Stimulated activated memory B cell treated with anti-CD40 and anti-IgM and Interleukin-4, amounts not matched to agents 10 μg/mL and 1 μg/mL and 100 μg/mL, for 72 hours (primary cell): ENCODE measurements at regions not wholly inside any gene's neighbourhood (a gene's known extent, or its start where the extent isn't known, plus 50 kb on each side); places are given as distances from the start of the nearest gene placed in this dataset.
"Not testable (repeated sequence)": the region's sequence is repeated elsewhere in the genome, so short reads cannot be mapped to it uniquely, and the experiment has no call there.

Experiments used
- ATAC-seq: fragments of 150-1000 bp; cut with Tn5 transposase; 2 replicates; pipeline ENCODE4 v1.10.0; 2021
- H3K27ac Mint-ChIP-seq: one replicate; pipeline ENCODE4 v1.8.0; 2022; ENCODE audit warnings: mild to moderate bottlenecking, mixed read lengths
- H3K27me3 Mint-ChIP-seq: one replicate; pipeline ENCODE4 v1.8.0; 2022; ENCODE audit warnings: mixed read lengths
- H3K36me3 Mint-ChIP-seq: one replicate; pipeline ENCODE4 v1.8.0; 2022; ENCODE audit warnings: mixed read lengths
- H3K4me1 Mint-ChIP-seq: one replicate; pipeline ENCODE4 v1.8.0; 2022; ENCODE audit warnings: mixed read lengths
- H3K4me3 Mint-ChIP-seq: one replicate; pipeline ENCODE4 v1.8.0; 2022; ENCODE audit warnings: mild to moderate bottlenecking, moderate library complexity, mixed read lengths
- H3K9me3 Mint-ChIP-seq: one replicate; pipeline ENCODE4 v1.8.0; 2022; ENCODE audit warnings: mixed read lengths

- no peaks in the 10 kb centered on the region for H3K4me1 Mint-ChIP-seq
- no peaks in the 10 kb centered on the region for H3K9me3 Mint-ChIP-seq
- H3K36me3 Mint-ChIP-seq: no peaks in the 10 kb centered on the region
- H3K27me3 Mint-ChIP-seq: no peaks in the 10 kb centered on the region
- H3K4me3 Mint-ChIP-seq: no peak overlapping the region
- no peak for ATAC-seq
- H3K27ac Mint-ChIP-seq: no peak overlapping the region
These were observed 94.6 kb downstream of the APOB start for GRCh38 chr2:20949256-20949655.

DNA sequence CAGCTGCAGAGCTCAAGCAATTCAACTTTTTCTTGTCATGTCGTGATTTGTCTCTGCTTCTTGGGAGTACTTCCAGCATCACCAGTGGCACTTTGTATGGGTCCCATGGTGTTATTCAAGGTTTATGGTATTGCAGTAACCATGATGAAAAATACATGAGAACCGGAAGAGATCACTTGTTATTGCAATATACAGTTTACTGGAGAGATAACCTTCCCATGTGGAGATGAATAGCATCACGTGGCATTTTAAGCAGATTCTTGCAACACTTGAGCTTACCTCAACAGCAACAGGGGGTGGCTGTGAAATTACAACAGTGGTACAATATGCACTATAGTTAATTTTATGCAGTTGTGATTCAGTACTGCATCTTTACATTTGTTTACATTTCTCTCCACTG lies 97.4 kb downstream of the APOB start:
- Mint-ChIP-seq H3K36me3 (no peaks in the 10 kb centered on the region), H3K27me3 (peaks cover 6% of the 10 kb centered on the region), H3K27ac (no peak overlapping the region), H3K9me3 (no peaks in the 10 kb centered on the region), H3K4me1 (no peaks in the 10 kb centered on the region), H3K4me3 (no peak overlapping the region)
- no peak for ATAC-seq

DNA sequence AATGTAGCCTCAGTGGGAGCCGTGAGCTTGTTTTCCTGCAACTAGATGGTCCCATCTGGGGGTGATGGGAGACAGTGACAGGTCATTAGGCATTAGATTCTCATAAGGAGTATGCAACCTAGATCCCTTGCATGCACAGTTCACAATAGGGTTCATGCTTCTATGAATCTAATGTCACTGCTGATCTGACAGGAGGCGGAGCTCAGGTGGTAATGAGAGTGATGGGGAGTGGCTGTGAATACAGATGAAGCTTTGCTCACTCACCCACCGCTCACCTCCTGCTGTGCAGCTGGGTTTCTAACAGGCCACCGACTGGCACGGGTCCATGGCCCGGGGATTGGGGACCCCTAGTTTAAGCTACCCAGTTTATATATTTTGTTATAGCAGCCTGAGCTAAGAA lies 100.2 kb downstream of the APOB start:
- H3K9me3 Mint-ChIP-seq, H3K36me3 Mint-ChIP-seq, H3K27ac Mint-ChIP-seq, H3K4me1 Mint-ChIP-seq, H3K4me3 Mint-ChIP-seq: not testable (repeated sequence)
- ATAC-seq: peak; percentile 13
- peaks cover 26% of the 10 kb centered on the region for H3K27me3 Mint-ChIP-seq

DNA sequence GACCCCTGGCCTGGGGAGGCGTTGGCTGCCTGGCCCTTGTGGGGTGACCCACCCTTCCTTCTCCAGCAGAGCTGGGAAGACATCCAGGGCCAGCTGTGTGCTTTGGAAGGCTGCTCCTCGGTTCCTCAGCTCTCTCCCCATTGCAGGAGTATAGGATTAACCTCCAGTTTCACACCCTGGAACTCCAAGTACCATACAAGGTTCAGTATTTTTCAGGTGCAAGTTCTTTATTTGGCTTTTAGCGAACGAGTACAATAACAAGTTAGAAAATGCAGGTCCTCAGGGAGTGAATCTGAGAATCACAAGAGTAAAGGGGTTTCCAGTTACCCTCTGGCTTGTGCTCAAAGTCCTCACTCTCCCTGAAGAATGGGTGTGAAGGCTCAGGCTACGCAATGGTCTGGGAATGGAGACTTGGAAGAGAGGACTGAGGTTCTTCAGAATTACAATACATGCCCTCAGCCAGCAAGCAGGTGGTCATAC lies 101.2 kb downstream of the APOB start:
- ATAC-seq: no peak
- Mint-ChIP-seq H3K4me1 (no peaks in the 10 kb centered on the region), H3K27me3 (peaks cover 28% of the 10 kb centered on the region), H3K36me3 (no peaks in the 10 kb centered on the region), H3K9me3 (no peaks in the 10 kb centered on the region), H3K4me3 (no peak overlapping the region), H3K27ac (no peak overlapping the region)

- H3K27ac Mint-ChIP-seq: no peak overlapping the region
- H3K4me3 Mint-ChIP-seq: no peak overlapping the region
- no peaks in the 10 kb centered on the region for H3K4me1 Mint-ChIP-seq
- H3K9me3 Mint-ChIP-seq: no peaks in the 10 kb centered on the region
- H3K27me3 Mint-ChIP-seq: peaks cover 28% of the 10 kb centered on the region
- H3K36me3 Mint-ChIP-seq: no peaks in the 10 kb centered on the region
- no peak for ATAC-seq
These were observed 103.0 kb downstream of the APOB start for GRCh38 chr2:20940856-20941255.

DNA sequence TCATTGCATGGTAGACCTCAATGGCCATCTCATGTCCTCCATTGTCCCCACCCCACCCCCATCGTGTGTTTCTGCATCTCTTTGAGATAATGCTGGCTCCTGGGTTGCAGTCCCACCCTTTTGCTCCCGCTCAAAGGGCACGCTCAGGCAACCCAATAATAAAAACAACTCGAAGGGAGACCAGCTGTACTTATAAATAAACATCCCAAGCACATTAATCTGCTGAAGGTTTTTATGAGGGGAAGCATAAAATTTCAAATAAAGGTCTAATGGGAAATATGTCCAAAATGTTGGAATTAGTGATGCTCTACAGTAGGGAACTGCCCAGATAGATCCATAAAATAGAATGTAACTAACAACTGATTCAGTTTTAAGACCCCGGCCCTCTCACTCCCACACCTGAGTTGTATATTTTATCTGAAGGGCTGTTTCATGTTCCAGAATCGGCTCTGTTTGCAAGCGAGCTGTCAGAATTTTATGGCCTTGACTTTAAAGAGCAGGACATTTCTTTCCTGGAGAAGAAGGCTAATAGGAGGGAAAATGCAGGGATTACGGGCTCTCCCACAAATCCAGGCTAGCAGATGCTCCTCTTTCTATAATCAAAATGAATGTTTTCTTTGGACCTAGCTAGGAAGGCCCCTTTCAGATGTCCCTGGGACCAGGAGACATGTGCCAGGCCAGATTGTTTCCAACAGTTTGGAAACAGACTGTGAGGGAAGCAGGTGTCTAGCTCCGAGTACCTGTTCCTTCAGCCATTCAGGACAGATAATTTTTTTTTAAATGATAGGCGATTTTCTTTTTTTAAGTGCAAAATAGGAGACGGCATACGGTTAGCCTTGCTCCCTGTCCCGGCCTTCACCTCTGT lies 103.7 kb downstream of the APOB start:
- no peak overlapping the region for H3K27ac Mint-ChIP-seq
- no peak overlapping the region for H3K4me3 Mint-ChIP-seq
- H3K9me3 Mint-ChIP-seq: no peaks in the 10 kb centered on the region
- H3K36me3 Mint-ChIP-seq: no peaks in the 10 kb centered on the region
- no peaks in the 10 kb centered on the region for H3K4me1 Mint-ChIP-seq
- ATAC-seq: no peak
- H3K27me3 Mint-ChIP-seq: peaks cover 28% of the 10 kb centered on the region

- no peaks in the 10 kb centered on the region for H3K36me3 Mint-ChIP-seq
- no peaks in the 10 kb centered on the region for H3K4me1 Mint-ChIP-seq
- no peak overlapping the region for H3K27ac Mint-ChIP-seq
- no peak overlapping the region for H3K4me3 Mint-ChIP-seq
- H3K9me3 Mint-ChIP-seq: no peaks in the 10 kb centered on the region
- ATAC-seq: no peak
- H3K27me3 Mint-ChIP-seq: peaks cover 42% of the 10 kb centered on the region
These were observed 106.5 kb downstream of the APOB start for GRCh38 chr2:20937353-20937752.

GRCh38 chr2:20935168-20935775 lies 108.6 kb downstream of the APOB start:
- Mint-ChIP-seq H3K27ac (no peak overlapping the region), H3K9me3 (peaks cover 3% of the 10 kb centered on the region), H3K4me3 (no peak overlapping the region), H3K27me3 (peaks cover 32% of the 10 kb centered on the region), H3K36me3 (no peaks in the 10 kb centered on the region), H3K4me1 (no peaks in the 10 kb centered on the region)
- no peak for ATAC-seq

DNA sequence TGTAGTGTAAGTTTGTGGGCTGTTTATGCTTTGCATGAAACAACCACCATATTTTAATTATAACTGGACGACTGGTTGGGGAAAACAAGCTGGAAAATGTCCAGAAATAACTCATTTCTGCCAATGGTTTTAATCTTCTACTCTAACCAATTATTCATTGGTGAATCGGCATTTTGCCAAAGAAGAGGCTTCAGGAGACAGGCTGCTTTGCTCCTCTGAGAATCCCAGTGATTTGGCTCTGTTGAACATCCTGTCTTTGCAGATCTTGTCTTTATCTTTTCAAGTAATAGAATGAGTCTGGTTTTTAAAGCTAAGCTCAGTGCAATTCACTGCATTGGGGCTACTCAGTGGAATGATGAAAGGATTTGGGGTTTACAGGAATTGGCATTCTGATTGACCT lies 109.6 kb downstream of the APOB start:
- Mint-ChIP-seq H3K36me3 (no peaks in the 10 kb centered on the region), H3K27ac (no peak overlapping the region), H3K4me1 (no peaks in the 10 kb centered on the region), H3K4me3 (no peak overlapping the region), H3K9me3 (peaks cover 5% of the 10 kb centered on the region), H3K27me3 (peaks cover 29% of the 10 kb centered on the region)
- ATAC-seq: no peak

DNA sequence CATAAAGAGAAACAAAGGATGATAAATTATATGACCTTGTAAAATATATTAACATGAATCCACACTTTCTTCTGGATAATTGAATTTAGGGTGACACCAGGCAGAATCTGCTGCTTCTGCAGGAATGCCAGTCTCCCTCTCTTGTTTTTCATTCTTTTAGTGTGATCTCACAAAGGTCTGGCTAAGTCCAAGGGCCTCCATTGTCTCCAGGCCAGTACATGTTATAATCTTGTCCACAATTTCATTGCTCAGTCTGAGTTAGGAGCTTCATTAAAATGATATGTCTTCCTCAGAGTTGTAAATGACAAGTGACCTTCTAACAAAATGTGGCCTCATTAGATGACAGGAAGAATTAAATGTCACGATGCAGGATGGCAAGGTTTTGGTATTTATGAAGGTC lies 110.2 kb downstream of the APOB start:
- peaks cover 24% of the 10 kb centered on the region for H3K27me3 Mint-ChIP-seq
- no peak overlapping the region for H3K4me3 Mint-ChIP-seq
- peaks cover 9% of the 10 kb centered on the region for H3K9me3 Mint-ChIP-seq
- no peak overlapping the region for H3K27ac Mint-ChIP-seq
- no peak for ATAC-seq
- no peaks in the 10 kb centered on the region for H3K36me3 Mint-ChIP-seq
- no peaks in the 10 kb centered on the region for H3K4me1 Mint-ChIP-seq

DNA sequence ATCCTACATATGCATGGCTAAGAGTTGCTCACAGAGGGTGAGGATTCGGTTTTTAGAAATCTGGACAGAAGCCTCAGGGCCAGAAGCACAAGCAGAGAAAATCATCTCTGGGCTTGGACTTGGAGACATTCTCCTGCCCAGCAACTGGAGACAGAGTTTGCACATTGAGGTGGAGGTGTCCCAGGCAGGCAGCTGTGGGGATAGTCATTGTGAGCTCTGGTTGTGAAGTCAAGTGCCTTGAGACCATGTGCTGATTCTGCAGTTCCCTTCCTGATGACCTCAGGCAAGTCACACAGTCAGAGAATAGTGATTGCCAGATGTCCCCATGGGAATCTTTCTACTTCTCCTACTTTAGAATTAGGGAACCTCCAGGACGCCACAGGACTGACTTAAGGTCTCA lies 108.4 kb upstream of the LDAH start:
- no peak for ATAC-seq

DNA sequence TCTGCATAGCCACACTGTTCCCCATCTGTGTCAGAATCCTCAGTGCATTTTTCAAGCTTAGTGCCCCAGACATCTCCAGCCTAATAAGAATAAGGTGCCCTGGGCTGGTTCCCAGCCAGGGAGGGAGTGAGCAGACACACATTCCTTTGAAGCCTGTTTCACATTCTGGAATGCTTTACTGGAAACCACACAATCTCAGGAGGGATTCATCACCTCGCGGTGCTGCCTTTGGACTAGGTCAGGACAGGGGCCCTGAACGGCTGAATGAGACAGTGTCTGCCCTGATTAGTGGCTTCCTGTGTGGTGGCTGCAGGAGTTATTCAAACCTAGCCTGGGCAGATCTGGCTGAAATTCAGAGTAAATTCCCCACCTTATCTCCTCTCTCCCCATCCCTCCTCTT lies 108.0 kb upstream of the LDAH start:
- no peak overlapping the region for H3K27ac Mint-ChIP-seq
- H3K4me1 Mint-ChIP-seq: no peaks in the 10 kb centered on the region
- peaks cover 15% of the 10 kb centered on the region for H3K9me3 Mint-ChIP-seq
- H3K36me3 Mint-ChIP-seq: no peaks in the 10 kb centered on the region
- no peak overlapping the region for H3K4me3 Mint-ChIP-seq
- no peak for ATAC-seq
- peaks cover 22% of the 10 kb centered on the region for H3K27me3 Mint-ChIP-seq

More for the DNA sequence above, 108.4 kb upstream of the LDAH start:
- no peaks in the 10 kb centered on the region for H3K4me1 Mint-ChIP-seq
- no peak overlapping the region for H3K4me3 Mint-ChIP-seq
- H3K27me3 Mint-ChIP-seq: peaks cover 22% of the 10 kb centered on the region
- H3K27ac Mint-ChIP-seq: no peak overlapping the region
- H3K9me3 Mint-ChIP-seq: peaks cover 15% of the 10 kb centered on the region
- H3K36me3 Mint-ChIP-seq: no peaks in the 10 kb centered on the region

DNA sequence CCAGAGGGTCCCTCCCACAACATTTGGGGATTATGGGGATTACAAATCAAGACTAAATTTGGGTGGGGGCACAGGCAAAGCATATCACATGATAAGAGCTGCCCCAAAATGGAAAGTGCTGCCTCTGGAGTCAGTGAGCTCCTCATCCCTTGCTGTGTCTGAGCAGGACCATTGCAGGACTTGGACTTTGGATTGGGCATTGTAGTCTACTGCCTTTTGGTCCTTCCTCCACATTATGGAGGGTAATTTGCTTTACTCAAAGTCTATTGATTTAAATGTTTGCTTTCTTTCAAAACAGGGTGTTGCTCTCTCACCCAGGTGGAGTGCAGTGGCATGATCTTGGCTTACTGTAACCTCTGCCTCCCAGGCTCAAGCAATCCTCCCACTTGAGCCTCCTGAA lies 106.8 kb upstream of the LDAH start:
- no peak for ATAC-seq
- Mint-ChIP-seq H3K4me1 (no peaks in the 10 kb centered on the region), H3K27me3 (peaks cover 23% of the 10 kb centered on the region), H3K4me3 (no peak overlapping the region), H3K27ac (no peak overlapping the region), H3K9me3 (peaks cover 15% of the 10 kb centered on the region), H3K36me3 (no peaks in the 10 kb centered on the region)

- no peak overlapping the region for H3K27ac Mint-ChIP-seq
- H3K9me3 Mint-ChIP-seq: peaks cover 15% of the 10 kb centered on the region
- no peak overlapping the region for H3K4me3 Mint-ChIP-seq
- H3K4me1 Mint-ChIP-seq: no peaks in the 10 kb centered on the region
- H3K36me3 Mint-ChIP-seq: no peaks in the 10 kb centered on the region
- no peak for ATAC-seq
- peaks cover 32% of the 10 kb centered on the region for H3K27me3 Mint-ChIP-seq
These were observed 105.7 kb upstream of the LDAH start for GRCh38 chr2:20928617-20929016.

GRCh38 chr2:20925265-20925889 lies 102.5 kb upstream of the LDAH start:
- no peaks in the 10 kb centered on the region for H3K36me3 Mint-ChIP-seq

More at GRCh38 chr2:20925265-20925889, 102.5 kb upstream of the LDAH start:
- Mint-ChIP-seq H3K27ac (no peak overlapping the region), H3K4me3 (no peak overlapping the region), H3K27me3 (peaks cover 30% of the 10 kb centered on the region), H3K4me1 (no peaks in the 10 kb centered on the region), H3K9me3 (peaks cover 13% of the 10 kb centered on the region)
- ATAC-seq: no peak
